ENCODE measurements at regions not wholly inside any gene's neighbourhood (a gene's known extent, or its start where the extent isn't known, plus 50 kb on each side); places are given as distances from the start of the nearest gene placed in this dataset.

DNA sequence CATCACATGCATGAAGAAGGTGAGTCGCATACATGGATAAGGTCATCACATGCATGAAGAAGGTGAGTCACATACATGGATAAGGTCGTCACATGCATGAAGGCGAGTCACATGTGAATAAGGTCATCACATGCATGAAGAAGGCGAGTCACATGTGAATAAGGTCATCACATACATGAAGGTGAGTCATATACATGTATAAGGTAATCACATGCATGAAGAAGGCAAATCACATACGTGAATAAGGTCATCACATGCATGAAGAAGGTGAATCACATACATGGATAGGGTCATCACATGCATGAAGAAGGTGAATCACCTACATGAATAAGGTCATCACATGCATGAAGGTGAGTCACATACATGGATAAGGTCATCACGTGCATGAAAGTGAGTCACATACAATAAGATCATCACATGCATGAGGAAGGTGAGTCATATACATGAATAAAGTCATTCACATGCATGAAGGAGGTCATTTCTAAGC lies 105.1 kb upstream of the SDK2 start:
- Mint-ChIP-seq H3K27ac (no peak overlapping the region), H3K27me3 (peaks cover 1% of the 10 kb centered on the region), H3K9me3 (no peaks in the 10 kb centered on the region), H3K4me3 (no peak overlapping the region), H3K4me1 (no peaks in the 10 kb centered on the region), H3K36me3 (ENCODE audit: low read depth) (no peaks in the 10 kb centered on the region)
- ChIA-PET CTCF (no interaction called here), POLR2A (no interaction called here)
- DNase-seq = no peak

DNA sequence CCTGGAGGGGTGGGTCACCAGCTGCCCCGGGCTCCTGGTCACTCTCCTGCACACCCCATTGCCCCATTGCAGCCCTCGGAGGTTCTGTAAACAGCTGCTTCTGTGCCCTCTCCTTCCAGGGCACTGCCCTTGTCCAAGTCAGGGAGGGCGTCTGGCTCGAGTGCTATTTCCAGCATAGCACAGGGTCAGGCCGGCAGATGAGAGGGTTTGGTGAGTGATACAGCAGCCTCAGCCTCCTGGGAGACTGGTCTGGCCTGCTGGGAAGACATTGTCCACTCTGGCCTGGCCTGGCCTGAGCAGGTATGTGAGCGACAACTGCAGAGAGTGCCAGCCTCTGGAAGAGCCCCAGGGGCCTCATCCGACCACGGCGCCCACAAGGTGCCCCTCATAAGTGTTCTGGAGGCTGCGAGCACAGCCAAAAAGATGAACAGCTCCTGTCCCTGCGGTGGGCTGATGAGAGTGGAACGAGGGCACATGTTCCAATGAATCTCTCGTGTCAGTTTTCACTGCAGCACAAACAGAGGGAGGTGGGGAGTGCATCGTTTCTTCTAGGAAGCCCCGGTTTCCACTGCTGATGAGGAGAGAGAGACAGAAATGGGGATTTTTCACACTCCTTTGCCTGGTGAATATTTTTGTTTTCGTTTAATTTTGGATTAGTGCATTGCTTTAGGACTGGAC lies 105.8 kb upstream of the SDK2 start:
- Mint-ChIP-seq H3K36me3 (ENCODE audit: low read depth) (no peaks in the 10 kb centered on the region), H3K4me1 (no peaks in the 10 kb centered on the region), H3K4me3 (no peak overlapping the region), H3K27ac (no peak overlapping the region), H3K9me3 (no peaks in the 10 kb centered on the region), H3K27me3 (no peaks in the 10 kb centered on the region)
- ChIA-PET CTCF (no interaction called here), POLR2A (no interaction called here)
- no peak for DNase-seq

DNA sequence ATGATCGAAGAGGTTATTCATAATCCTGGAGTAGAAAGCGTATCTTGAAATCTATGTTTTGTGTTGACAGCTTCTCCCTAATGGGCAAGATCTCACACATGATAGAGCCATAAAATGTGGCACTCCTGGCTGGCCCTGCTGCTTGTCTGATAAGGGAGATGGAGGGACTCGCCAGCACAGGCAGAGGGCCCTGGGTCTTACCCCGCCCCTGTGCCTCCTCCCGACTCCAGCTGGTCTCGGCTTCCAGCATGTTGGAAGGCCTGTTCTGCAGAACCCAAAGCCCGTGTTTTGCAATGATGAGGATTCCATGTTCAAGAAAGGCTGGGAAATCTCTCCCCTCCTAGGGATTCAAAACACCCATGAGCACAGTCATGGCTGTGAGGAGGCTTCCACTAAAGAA lies 106.7 kb upstream of the SDK2 start:
- Mint-ChIP-seq H3K27me3 (no peaks in the 10 kb centered on the region), H3K36me3 (ENCODE audit: low read depth) (no peaks in the 10 kb centered on the region), H3K4me1 (no peaks in the 10 kb centered on the region), H3K4me3 (no peak overlapping the region), H3K27ac (no peak overlapping the region), H3K9me3 (no peaks in the 10 kb centered on the region)
- no peak for DNase-seq
- CTCF ChIA-PET = no interaction called here
- POLR2A ChIA-PET = no interaction called here

GRCh38 chr17:73753751-73754496 lies 109.7 kb upstream of the SDK2 start:
- no peaks in the 10 kb centered on the region for H3K9me3 Mint-ChIP-seq
- DNase-seq = no peak
- no peaks in the 10 kb centered on the region for H3K27me3 Mint-ChIP-seq
- H3K36me3 Mint-ChIP-seq (ENCODE audit: low read depth) = no peaks in the 10 kb centered on the region
- CTCF ChIA-PET = no interaction called here
- H3K4me1 Mint-ChIP-seq = peaks cover 5% of the 10 kb centered on the region
- POLR2A ChIA-PET = no interaction called here
- no peak overlapping the region for H3K4me3 Mint-ChIP-seq
- H3K27ac Mint-ChIP-seq = no peak overlapping the region

GRCh38 chr17:73754886-73755400 lies 110.7 kb upstream of the SDK2 start:
- no peaks in the 10 kb centered on the region for H3K27me3 Mint-ChIP-seq
- H3K4me1 Mint-ChIP-seq = peaks cover 5% of the 10 kb centered on the region
- CTCF ChIA-PET = no interaction called here
- POLR2A ChIA-PET = no interaction called here
- no peak for DNase-seq
- H3K4me3 Mint-ChIP-seq = no peak overlapping the region
- H3K36me3 Mint-ChIP-seq (ENCODE audit: low read depth) = no peaks in the 10 kb centered on the region
- H3K9me3 Mint-ChIP-seq = no peaks in the 10 kb centered on the region
- no peak overlapping the region for H3K27ac Mint-ChIP-seq

DNA sequence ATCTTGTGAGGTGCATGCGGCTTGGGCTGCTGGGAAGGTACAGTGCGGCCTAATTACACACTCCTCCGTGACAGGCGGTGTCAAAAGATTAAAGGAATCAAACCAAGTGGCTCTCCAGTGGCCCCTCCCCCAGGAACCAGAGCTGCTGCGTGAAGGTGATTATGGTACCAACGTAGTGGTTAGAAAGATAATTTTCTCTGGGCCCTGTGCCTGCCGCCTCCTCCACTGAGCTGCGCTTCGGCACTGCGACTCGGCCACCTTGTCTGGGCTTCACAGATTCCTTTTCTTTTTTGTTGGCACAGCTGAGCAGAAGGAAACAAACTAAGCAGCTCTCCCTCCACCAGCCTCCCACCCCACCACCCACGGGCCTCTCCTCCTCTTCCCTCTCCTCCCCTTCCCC lies 113.2 kb upstream of the SDK2 start:
- DNase-seq = no peak
- peaks cover 5% of the 10 kb centered on the region for H3K4me1 Mint-ChIP-seq
- no peaks in the 10 kb centered on the region for H3K27me3 Mint-ChIP-seq
- no peak overlapping the region for H3K4me3 Mint-ChIP-seq
- H3K9me3 Mint-ChIP-seq = no peaks in the 10 kb centered on the region
- ChIA-PET POLR2A (no interaction called here), CTCF (no interaction called here)
- no peaks in the 10 kb centered on the region for H3K36me3 Mint-ChIP-seq (ENCODE audit: low read depth)
- no peak overlapping the region for H3K27ac Mint-ChIP-seq

DNA sequence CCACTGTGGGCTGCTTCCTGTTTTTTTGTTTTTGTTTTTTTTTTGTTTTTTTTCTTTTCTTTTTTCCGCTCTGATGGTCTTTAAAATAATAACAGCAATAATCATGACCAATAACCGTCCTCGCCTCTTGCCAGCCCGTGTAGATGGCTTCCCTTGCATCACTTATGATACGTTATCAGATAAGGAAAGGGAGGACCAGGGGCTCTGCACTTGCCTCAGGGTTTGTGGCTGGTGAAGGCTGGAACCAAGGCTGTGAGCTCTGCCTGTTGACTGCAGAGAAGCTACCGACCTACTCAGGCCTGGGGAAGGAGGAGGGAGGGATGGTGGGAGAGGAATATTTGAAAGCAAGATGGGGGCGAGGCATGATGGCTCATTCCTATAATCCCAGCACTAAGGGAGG lies 114.0 kb upstream of the SDK2 start:
- peaks cover 5% of the 10 kb centered on the region for H3K4me1 Mint-ChIP-seq
- no peaks in the 10 kb centered on the region for H3K9me3 Mint-ChIP-seq
- no peak overlapping the region for H3K4me3 Mint-ChIP-seq
- H3K36me3 Mint-ChIP-seq (ENCODE audit: low read depth) = no peaks in the 10 kb centered on the region
- DNase-seq = no peak
- H3K27me3 Mint-ChIP-seq = no peaks in the 10 kb centered on the region
- POLR2A ChIA-PET = no interaction called here
- CTCF ChIA-PET = no interaction called here
- H3K27ac Mint-ChIP-seq = no peak overlapping the region

DNA sequence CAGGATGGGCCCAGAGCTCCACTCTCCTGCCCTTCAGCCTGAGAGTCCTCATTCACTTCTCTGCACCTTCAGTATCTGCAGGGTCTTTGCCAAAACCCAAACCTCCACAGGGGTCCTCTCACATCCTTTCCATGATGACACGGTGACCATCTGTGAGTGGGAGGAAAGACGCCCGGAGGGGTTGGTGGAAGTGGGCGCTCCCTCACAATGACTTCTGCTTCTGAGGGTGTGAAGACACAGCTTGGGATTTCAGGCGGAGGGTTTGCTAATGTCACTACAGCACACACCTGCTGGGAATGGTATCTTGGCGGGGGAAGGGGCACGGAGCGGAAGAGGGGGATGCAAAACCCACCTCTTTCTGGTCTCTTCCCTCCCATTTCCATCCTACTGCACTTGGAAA lies 115.1 kb upstream of the SDK2 start:
- H3K36me3 Mint-ChIP-seq (ENCODE audit: low read depth) = no peaks in the 10 kb centered on the region
- peaks cover 5% of the 10 kb centered on the region for H3K4me1 Mint-ChIP-seq
- H3K9me3 Mint-ChIP-seq = no peaks in the 10 kb centered on the region
- ChIA-PET CTCF (no interaction called here), POLR2A (no interaction called here)
- H3K27ac Mint-ChIP-seq = no peak overlapping the region
- H3K27me3 Mint-ChIP-seq = no peaks in the 10 kb centered on the region
- no peak overlapping the region for H3K4me3 Mint-ChIP-seq
- no peak for DNase-seq

GRCh38 chr17:73759734-73760438 lies 115.6 kb upstream of the SDK2 start:
- no peak overlapping the region for H3K4me3 Mint-ChIP-seq
- CTCF ChIA-PET = no interaction called here
- no peak for DNase-seq
- no peaks in the 10 kb centered on the region for H3K9me3 Mint-ChIP-seq
- peaks cover 5% of the 10 kb centered on the region for H3K4me1 Mint-ChIP-seq
- H3K27ac Mint-ChIP-seq = no peak overlapping the region
- POLR2A ChIA-PET = no interaction called here
- no peaks in the 10 kb centered on the region for H3K27me3 Mint-ChIP-seq
- H3K36me3 Mint-ChIP-seq (ENCODE audit: low read depth) = no peaks in the 10 kb centered on the region

DNA sequence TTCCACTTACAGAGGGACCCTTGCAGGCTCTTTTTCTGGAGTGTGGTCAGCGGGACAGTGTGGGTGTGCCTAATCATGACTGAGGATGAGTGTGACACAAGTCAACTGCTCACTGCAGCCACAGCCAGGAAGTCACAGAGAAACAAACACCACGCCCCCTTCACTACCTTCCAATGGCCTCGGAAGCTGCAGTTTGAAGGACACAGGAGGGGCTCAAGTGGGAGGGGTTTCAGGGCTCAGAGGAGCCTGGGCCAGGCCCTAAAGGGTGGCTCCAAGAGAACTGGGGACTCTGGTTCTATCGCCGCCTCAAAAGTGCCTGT lies 116.2 kb upstream of the SDK2 start:
- H3K27ac Mint-ChIP-seq = no peak overlapping the region
- peaks cover 5% of the 10 kb centered on the region for H3K4me1 Mint-ChIP-seq
- ChIA-PET POLR2A (no interaction called here), CTCF (no interaction called here)
- no peaks in the 10 kb centered on the region for H3K9me3 Mint-ChIP-seq
- no peaks in the 10 kb centered on the region for H3K27me3 Mint-ChIP-seq
- no peak overlapping the region for H3K4me3 Mint-ChIP-seq
- H3K36me3 Mint-ChIP-seq (ENCODE audit: low read depth) = no peaks in the 10 kb centered on the region
- DNase-seq = no peak

DNA sequence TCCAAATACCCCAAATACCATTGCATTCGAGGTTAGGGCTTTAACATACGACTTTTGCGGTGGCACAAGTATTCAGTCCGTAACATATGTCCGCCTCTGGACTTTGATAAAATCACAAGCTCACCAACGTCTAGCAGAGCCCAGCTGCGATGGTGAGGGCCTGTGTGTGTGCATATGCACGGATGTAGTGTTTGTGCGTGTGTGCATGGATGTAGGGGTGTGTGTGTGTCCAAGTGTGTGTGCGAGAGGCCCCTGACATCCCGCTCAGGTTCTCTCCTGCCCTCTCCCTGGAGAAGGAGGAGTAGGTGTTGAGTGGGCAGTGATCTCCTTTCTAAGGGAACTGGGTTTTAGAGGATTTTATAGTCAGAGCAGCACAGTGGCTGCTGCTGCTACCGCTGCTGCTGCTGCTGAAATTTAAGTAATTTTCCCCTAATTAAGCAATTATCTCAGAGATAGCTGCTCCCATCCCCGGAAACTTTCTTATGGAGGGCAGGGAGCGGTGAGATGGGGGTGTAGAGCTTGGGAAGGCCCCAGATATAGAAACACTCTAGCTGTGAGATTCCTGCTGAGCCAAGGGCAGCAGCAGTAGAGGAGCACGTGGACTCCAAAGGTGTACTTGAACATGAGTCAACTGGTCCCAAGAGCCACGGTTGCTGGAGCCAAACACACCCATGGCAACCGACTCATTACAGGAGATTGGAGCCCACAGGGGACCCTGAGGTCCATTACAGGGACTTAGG lies 121.7 kb upstream of the SDK2 start:
- Mint-ChIP-seq H3K4me3 (no peak overlapping the region), H3K4me1 (no peaks in the 10 kb centered on the region), H3K9me3 (no peaks in the 10 kb centered on the region), H3K27ac (no peak overlapping the region), H3K36me3 (ENCODE audit: low read depth) (no peaks in the 10 kb centered on the region), H3K27me3 (peaks cover 3% of the 10 kb centered on the region)
- ChIA-PET POLR2A (no interaction called here), CTCF (no interaction called here)
- no peak for DNase-seq

- POLR2A ChIA-PET = no interaction called here
- no peaks in the 10 kb centered on the region for H3K9me3 Mint-ChIP-seq
- H3K36me3 Mint-ChIP-seq (ENCODE audit: low read depth) = no peaks in the 10 kb centered on the region
- DNase-seq = no peak
- no peak overlapping the region for H3K27ac Mint-ChIP-seq
- H3K27me3 Mint-ChIP-seq = peaks cover 4% of the 10 kb centered on the region
- no peak overlapping the region for H3K4me3 Mint-ChIP-seq
- CTCF ChIA-PET = no interaction called here
- H3K4me1 Mint-ChIP-seq = no peaks in the 10 kb centered on the region
Measured at GRCh38 chr17:73767696-73768095, 123.5 kb upstream of the SDK2 start.

- CTCF ChIA-PET = no interaction called here
- no peaks in the 10 kb centered on the region for H3K9me3 Mint-ChIP-seq
- no peak for DNase-seq
- no peaks in the 10 kb centered on the region for H3K4me1 Mint-ChIP-seq
- H3K36me3 Mint-ChIP-seq (ENCODE audit: low read depth) = no peaks in the 10 kb centered on the region
- peaks cover 4% of the 10 kb centered on the region for H3K27me3 Mint-ChIP-seq
- no peak overlapping the region for H3K4me3 Mint-ChIP-seq
- POLR2A ChIA-PET = no interaction called here
- H3K27ac Mint-ChIP-seq = no peak overlapping the region
Measured at GRCh38 chr17:73768691-73769090, 124.4 kb upstream of the SDK2 start.
